A549 (cell line): ENCODE measurements at regions not wholly inside any gene's neighbourhood (a gene's known extent, or its start where the extent isn't known, plus 50 kb on each side); places are given as distances from the start of the nearest gene placed in this dataset.

Experiments
- ATAC-seq, 2 experiments: fragments of 200-7000 bp in 1 of 2; fragments of >200 bp in 1 of 2; cut with Nextera tagmentation in 1 of 2; cut with Tn5 transposase in 1 of 2; 3 replicates each; pipeline versions ENCODE4 v1.8.0 to v1.9.1; 2018 to 2020; ENCODE audit warnings: mild to moderate bottlenecking in 1 of 2, moderate library complexity in 1 of 2
- CTCF ChIA-PET: fragments of 300-600 bp; sonication (Branson Sonifier 250); formaldehyde crosslinking; extraction: SDS; loops from one replicate; lab custom pipeline; 2021; ENCODE audit warnings: antibody characterized with exemption, inconsistent platforms; lab: Yijun Ruan, JAX
- POLR2A ChIA-PET: fragments of 350-600 bp; formaldehyde crosslinking; extraction: SDS; loops from one replicate; lab custom pipeline; 2021; ENCODE audit warnings: antibody characterized with exemption, inconsistent platforms; lab: Yijun Ruan, JAX
- DNase-seq, 2 experiments: peaks; one replicate each; pipeline versions ENCODE4 v3.0.0 to v3.0.0-alpha.2; 2011 to 2016; ENCODE audit warnings: low read depth in 1 of 2, low spot score in 1 of 2
- FAIRE-seq: peaks from 2 replicates; lab custom pipeline; 2011; peaks lifted over from hg19 to GRCh38; lab: Jason Lieb, UNC
- H3K27ac ChIP-seq, 2 experiments: fragments of >200 bp; sonication (Bioruptor Twin); formaldehyde crosslinking; 3 replicates each; pipeline ENCODE4 v1.5.1; 2016 to 2017
- H3K4me1 ChIP-seq: fragments of >200 bp; sonication (Bioruptor Twin); formaldehyde crosslinking; 3 replicates; pipeline ENCODE4 v1.6.1; 2016
- H3K4me2 ChIP-seq: fragments of >200 bp; sonication (Bioruptor Twin); formaldehyde crosslinking; 3 replicates; pipeline ENCODE4 v1.6.1; 2016
- H3K4me3 ChIP-seq: fragments of >200 bp; sonication (Bioruptor Twin); formaldehyde crosslinking; 3 replicates; pipeline ENCODE4 v1.5.1; 2016
- H3K9me3 ChIP-seq: fragments of >200 bp; sonication (Bioruptor Twin); formaldehyde crosslinking; 3 replicates; pipeline ENCODE4 v1.6.1; 2016
- CBX2 ChIP-seq: fragments of 200-600 bp; sonication (generic); IDR thresholded peaks from 2 replicates; pipeline ENCODE4 v1.6.1; 2016; ENCODE audit warnings: low read depth, mild to moderate bottlenecking, borderline replicate concordance
- CEBPB ChIP-seq, 2 experiments: fragments of >200 bp in 1 of 2; sonication (Bioruptor Twin) in 1 of 2; formaldehyde crosslinking in 1 of 2; IDR thresholded peaks; 2 replicates each; pipeline ENCODE4 v1.6.1; 2012 to 2016
- EP300 ChIP-seq, 2 experiments: fragments of >200 bp; sonication (Bioruptor Twin); formaldehyde crosslinking; IDR thresholded peaks; 2 replicates in 1 of 2; 3 replicates in 1 of 2; pipeline ENCODE4 v1.6.1; 2016 to 2017
- ESRRA ChIP-seq: fragments of 150-350 bp; IDR thresholded peaks from 2 replicates; pipeline ENCODE4 v1.6.1; 2014; ENCODE audit warnings: mild to moderate bottlenecking, low read length, borderline replicate concordance
- HDAC2 ChIP-seq: fragments of 200-600 bp; sonication (generic); IDR thresholded peaks from 2 replicates; pipeline ENCODE4 v1.6.1; 2016
- HOXA7 ChIP-seq: fragments of 250-450 bp; sonication (Bioruptor Pico); IDR thresholded peaks from 2 replicates; pipeline ENCODE4 v1.5.0; 2020; ENCODE audit warnings: mild to moderate bottlenecking, moderate library complexity
- JUNB ChIP-seq: fragments of >200 bp; sonication (Bioruptor Twin); formaldehyde crosslinking; IDR thresholded peaks from 2 replicates; pipeline ENCODE4 v1.6.1; 2016
- KDM1A ChIP-seq: fragments of 200-600 bp; sonication (generic); IDR thresholded peaks from 2 replicates; pipeline ENCODE4 v1.6.1; 2016; ENCODE audit warnings: low read depth, mild to moderate bottlenecking
- MAZ ChIP-seq: fragments of 150-350 bp; IDR thresholded peaks from 2 replicates; pipeline ENCODE4 v1.6.1; 2014; ENCODE audit warnings: antibody characterized with exemption, low read depth, low read length, borderline replicate concordance
- POLR2A ChIP-seq: IDR thresholded peaks from 2 replicates; pipeline ENCODE4 v1.6.1; 2012; ENCODE audit warnings: mild to moderate bottlenecking, low read length
- ZC3H11A ChIP-seq: fragments of 450-650 bp; IDR thresholded peaks from 2 replicates; pipeline ENCODE4 v1.6.1; 2014; ENCODE audit warnings: antibody characterized with exemption, mild to moderate bottlenecking
- WGBS: methylation state at CpG from one replicate; pipeline ENCODE4 v1.1.6; 2017; ENCODE audit errors: missing lambda C conversion rate; 5-methylcytosine and 5-hydroxymethylcytosine counted together
- TF ChIP-seq, protein P1 (sequence below): IDR thresholded peaks from 2 replicates; pipeline ENCODE4 v1.6.1; 2012; ENCODE audit warnings: low read depth, borderline replicate concordance
- TF ChIP-seq, protein P2 (sequence below): fragments of >200 bp; sonication (Bioruptor Twin); formaldehyde crosslinking; IDR thresholded peaks from 3 replicates; pipeline ENCODE4 v1.6.1; 2016
- TF ChIP-seq, protein P3 (sequence below): fragments of >200 bp; sonication (Bioruptor Twin); formaldehyde crosslinking; IDR thresholded peaks from 3 replicates; pipeline ENCODE4 v1.5.1; 2016
- TF ChIP-seq, protein P4 (sequence below): fragments of 200-600 bp; sonication (generic); IDR thresholded peaks from 2 replicates; pipeline ENCODE4 v1.6.1; 2016; ENCODE audit warnings: antibody characterized with exemption, mild to moderate bottlenecking, moderate library complexity

DNA sequence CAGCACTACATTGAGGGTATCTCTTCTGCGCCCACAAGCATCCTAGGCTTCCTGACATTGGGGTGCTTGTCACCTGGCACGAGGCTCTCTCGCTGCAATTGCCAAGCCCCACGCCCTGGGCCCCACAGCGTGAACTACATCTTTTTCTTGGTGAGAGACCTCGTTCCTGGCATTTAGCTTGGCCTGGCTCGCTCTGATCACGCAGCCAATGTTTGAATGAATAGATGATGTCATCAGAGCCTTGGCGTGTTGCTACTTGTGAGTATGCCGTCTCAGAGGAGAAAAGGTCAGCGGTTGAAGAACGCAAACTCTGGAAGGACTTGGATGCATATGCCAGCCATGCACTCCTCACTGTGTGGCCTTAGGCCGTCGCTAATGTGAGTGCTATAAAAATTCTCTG, 150.2 kb upstream of the AUTS2 start:
- no peak overlapping the region for H3K4me2 ChIP-seq
- no peak for DNase-seq
- H3K27ac ChIP-seq: no peak overlapping the region
- no peak for ATAC-seq
- no peak for FAIRE-seq
- POLR2A ChIA-PET: no interaction called here
- no peak overlapping the region for H3K4me3 ChIP-seq
- H3K9me3 ChIP-seq: 0 out of 3 replicates have a peak, but pooled peaks cover 2% of the 10 kb centered on the region
- WGBS: 69% methylated on average over 14 of the region's 14 CpGs
- H3K4me1 ChIP-seq: no peaks in the 10 kb centered on the region
- CTCF ChIA-PET: no interaction called here
- TF ChIP-seq ESRRA: no peak
- TF ChIP-seq ZC3H11A: no peak
- TF ChIP-seq, protein P1, sequence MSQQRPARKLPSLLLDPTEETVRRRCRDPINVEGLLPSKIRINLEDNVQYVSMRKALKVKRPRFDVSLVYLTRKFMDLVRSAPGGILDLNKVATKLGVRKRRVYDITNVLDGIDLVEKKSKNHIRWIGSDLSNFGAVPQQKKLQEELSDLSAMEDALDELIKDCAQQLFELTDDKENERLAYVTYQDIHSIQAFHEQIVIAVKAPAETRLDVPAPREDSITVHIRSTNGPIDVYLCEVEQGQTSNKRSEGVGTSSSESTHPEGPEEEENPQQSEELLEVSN: no peak
- TF ChIP-seq HOXA7 (CRISPR knock-in tag): no peak
- TF ChIP-seq CEBPB (IDR thresholded peaks at IDR 0.05): no peak
- TF ChIP-seq, protein P2, sequence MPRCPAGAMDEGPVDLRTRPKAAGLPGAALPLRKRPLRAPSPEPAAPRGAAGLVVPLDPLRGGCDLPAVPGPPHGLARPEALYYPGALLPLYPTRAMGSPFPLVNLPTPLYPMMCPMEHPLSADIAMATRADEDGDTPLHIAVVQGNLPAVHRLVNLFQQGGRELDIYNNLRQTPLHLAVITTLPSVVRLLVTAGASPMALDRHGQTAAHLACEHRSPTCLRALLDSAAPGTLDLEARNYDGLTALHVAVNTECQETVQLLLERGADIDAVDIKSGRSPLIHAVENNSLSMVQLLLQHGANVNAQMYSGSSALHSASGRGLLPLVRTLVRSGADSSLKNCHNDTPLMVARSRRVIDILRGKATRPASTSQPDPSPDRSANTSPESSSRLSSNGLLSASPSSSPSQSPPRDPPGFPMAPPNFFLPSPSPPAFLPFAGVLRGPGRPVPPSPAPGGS: no peak
- no peak for TF ChIP-seq HDAC2

DNA sequence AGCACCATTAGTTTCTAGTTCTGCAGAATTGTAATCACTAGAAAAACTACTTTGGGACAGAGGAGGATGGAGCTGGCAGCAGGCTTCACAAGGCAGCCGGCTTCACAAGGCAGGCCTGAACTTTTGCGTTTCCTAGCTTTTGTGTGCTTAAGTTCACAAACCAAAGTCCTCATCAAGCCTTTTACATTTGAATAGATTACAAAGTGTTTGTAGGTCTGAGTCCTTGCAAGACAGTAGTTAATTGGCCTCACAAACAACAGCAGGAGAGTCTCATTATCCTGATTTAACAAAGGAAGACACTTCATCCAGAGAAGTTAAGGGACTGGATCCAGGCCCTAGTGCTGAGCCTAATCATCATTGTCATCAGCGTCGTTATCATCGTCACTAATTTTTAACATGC, 147.8 kb upstream of the AUTS2 start:
- ChIA-PET CTCF (no interaction called here), POLR2A (no interaction called here)
- ATAC-seq: no peak

DNA sequence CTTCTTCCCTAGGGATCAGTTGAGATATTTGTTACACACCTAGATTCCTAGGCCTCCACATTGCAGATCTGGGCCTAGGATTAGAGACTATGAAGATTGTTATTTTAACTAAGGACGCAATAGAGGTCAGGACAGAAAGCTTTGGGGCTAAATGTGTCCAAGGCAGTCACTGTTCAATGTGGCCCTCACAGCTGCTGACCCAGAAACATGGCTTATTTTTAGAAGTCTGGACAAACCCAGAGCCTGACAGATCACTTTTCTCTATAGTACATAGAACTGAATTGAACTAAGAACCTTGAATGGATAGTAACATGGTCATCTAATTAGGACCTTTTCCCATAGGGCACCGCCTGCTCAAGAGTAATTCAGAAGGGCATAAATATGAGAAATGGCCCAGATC, 146.6 kb upstream of the AUTS2 start:
- FAIRE-seq (no peak), DNase-seq (no peak), ATAC-seq (no peak)
- 86% methylated on average over 2 of the region's 2 CpGs for WGBS
- H3K4me2 ChIP-seq: no peak overlapping the region
- no peak overlapping the region for H3K27ac ChIP-seq
- no peaks in the 10 kb centered on the region for H3K9me3 ChIP-seq
- CTCF ChIA-PET: no interaction called here
- no peaks in the 10 kb centered on the region for H3K4me1 ChIP-seq
- no peak overlapping the region for H3K4me3 ChIP-seq
- POLR2A ChIA-PET: no interaction called here
- TF ChIP-seq ESRRA: no peak
- TF ChIP-seq CBX2: no peak
- TF ChIP-seq POLR2A: no peak
- TF ChIP-seq, protein P1: no peak
- TF ChIP-seq HDAC2: no peak
- TF ChIP-seq JUNB: no peak

More for the DNA sequence above, 147.8 kb upstream of the AUTS2 start:
- no peaks in the 10 kb centered on the region for H3K4me1 ChIP-seq
- WGBS: 83% methylated on average over 5 of the region's 5 CpGs
- no peaks in the 10 kb centered on the region for H3K9me3 ChIP-seq
- H3K4me3 ChIP-seq: no peak overlapping the region
- DNase-seq (no peak), FAIRE-seq (no peak)
- TF ChIP-seq EP300 (IDR thresholded peaks at IDR 0.05) (no peak), KDM1A (no peak), MAZ (no peak)
- TF ChIP-seq, protein P3, sequence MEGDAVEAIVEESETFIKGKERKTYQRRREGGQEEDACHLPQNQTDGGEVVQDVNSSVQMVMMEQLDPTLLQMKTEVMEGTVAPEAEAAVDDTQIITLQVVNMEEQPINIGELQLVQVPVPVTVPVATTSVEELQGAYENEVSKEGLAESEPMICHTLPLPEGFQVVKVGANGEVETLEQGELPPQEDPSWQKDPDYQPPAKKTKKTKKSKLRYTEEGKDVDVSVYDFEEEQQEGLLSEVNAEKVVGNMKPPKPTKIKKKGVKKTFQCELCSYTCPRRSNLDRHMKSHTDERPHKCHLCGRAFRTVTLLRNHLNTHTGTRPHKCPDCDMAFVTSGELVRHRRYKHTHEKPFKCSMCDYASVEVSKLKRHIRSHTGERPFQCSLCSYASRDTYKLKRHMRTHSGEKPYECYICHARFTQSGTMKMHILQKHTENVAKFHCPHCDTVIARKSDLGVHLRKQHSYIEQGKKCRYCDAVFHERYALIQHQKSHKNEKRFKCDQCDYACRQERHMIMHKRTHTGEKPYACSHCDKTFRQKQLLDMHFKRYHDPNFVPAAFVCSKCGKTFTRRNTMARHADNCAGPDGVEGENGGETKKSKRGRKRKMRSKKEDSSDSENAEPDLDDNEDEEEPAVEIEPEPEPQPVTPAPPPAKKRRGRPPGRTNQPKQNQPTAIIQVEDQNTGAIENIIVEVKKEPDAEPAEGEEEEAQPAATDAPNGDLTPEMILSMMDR: no peak
- TF ChIP-seq, protein P4, sequence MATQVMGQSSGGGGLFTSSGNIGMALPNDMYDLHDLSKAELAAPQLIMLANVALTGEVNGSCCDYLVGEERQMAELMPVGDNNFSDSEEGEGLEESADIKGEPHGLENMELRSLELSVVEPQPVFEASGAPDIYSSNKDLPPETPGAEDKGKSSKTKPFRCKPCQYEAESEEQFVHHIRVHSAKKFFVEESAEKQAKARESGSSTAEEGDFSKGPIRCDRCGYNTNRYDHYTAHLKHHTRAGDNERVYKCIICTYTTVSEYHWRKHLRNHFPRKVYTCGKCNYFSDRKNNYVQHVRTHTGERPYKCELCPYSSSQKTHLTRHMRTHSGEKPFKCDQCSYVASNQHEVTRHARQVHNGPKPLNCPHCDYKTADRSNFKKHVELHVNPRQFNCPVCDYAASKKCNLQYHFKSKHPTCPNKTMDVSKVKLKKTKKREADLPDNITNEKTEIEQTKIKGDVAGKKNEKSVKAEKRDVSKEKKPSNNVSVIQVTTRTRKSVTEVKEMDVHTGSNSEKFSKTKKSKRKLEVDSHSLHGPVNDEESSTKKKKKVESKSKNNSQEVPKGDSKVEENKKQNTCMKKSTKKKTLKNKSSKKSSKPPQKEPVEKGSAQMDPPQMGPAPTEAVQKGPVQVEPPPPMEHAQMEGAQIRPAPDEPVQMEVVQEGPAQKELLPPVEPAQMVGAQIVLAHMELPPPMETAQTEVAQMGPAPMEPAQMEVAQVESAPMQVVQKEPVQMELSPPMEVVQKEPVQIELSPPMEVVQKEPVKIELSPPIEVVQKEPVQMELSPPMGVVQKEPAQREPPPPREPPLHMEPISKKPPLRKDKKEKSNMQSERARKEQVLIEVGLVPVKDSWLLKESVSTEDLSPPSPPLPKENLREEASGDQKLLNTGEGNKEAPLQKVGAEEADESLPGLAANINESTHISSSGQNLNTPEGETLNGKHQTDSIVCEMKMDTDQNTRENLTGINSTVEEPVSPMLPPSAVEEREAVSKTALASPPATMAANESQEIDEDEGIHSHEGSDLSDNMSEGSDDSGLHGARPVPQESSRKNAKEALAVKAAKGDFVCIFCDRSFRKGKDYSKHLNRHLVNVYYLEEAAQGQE: no peak
- H3K27ac ChIP-seq: no peak overlapping the region
- H3K4me2 ChIP-seq: no peak overlapping the region
